ENCODE measurements at regions not wholly inside any gene's neighbourhood (a gene's known extent, or its start where the extent isn't known, plus 50 kb on each side); places are given as distances from the start of the nearest gene placed in this dataset.

GRCh38 chr18:56286775-56287325 is 351.5 kb downstream of the TXNL1 start:
- no peak overlapping the region for H3K27ac ChIP-seq (ENCODE audit: extremely low read depth, low read depth, low read length)
- no peak overlapping the region for H3K4me3 ChIP-seq (ENCODE audit: low read depth, low read length)
- POLR2A ChIA-PET = no interaction called here
- H3K4me1 ChIP-seq (ENCODE audit: control insufficient read depth, insufficient read depth, low read length) = no peaks in the 10 kb centered on the region
- CTCF ChIA-PET = no interaction called here
- TF ChIP-seq ZNF670 (tag by site-specific recombination; IDR thresholded peaks at IDR 0.05; ENCODE audit: low read depth) (no peak), SP7 (tag by site-specific recombination; IDR thresholded peaks at IDR 0.05) (no peak), HOXC10 (CRISPR knock-in tag; IDR thresholded peaks at IDR 0.05) (no peak), ZBTB10 (tag by site-specific recombination; IDR thresholded peaks at IDR 0.05) (no peak), IKZF3 (tag by site-specific recombination; IDR thresholded peaks at IDR 0.05) (no peak), HOXD13 (CRISPR knock-in tag; IDR thresholded peaks at IDR 0.05; ENCODE audit: borderline replicate concordance) (no peak), ZFHX2 (tag by site-specific recombination; conservative IDR thresholded peaks at IDR 0.05) (no peak), ZNF776 (tag by site-specific recombination; IDR thresholded peaks at IDR 0.05; ENCODE audit: borderline replicate concordance) (no peak), ZNF624 (tag by site-specific recombination; IDR thresholded peaks at IDR 0.05) (no peak), ZBTB21 (tag by site-specific recombination; IDR thresholded peaks at IDR 0.05) (no peak), WT1 (tag by site-specific recombination; IDR thresholded peaks at IDR 0.05) (no peak), ZNF26 (tag by site-specific recombination; IDR thresholded peaks at IDR 0.05) (no peak), SP2 (tag by site-specific recombination; IDR thresholded peaks at IDR 0.05) (no peak), ZNF274 (IDR thresholded peaks at IDR 0.05; ENCODE audit: low read length) (no peak), ZNF274 (tag by site-specific recombination; IDR thresholded peaks at IDR 0.05; ENCODE audit: borderline replicate concordance) (no peak), ZNF488 (tag by site-specific recombination; IDR thresholded peaks at IDR 0.05) (no peak), ZBTB20 (tag by site-specific recombination; IDR thresholded peaks at IDR 0.05) (no peak), ZNF16 (tag by site-specific recombination; IDR thresholded peaks at IDR 0.05; ENCODE audit: low read depth) (no peak), TCF7L2 (IDR thresholded peaks at IDR 0.05; ENCODE audit: borderline replicate concordance, low read depth, low read length) (no peak)
- H3K36me3 ChIP-seq (ENCODE audit: control insufficient read depth in 2 of 2, insufficient read depth in 1 of 2, low read length in 2 of 2) = no peaks in the 10 kb centered on the region
- H3K9me3 ChIP-seq (ENCODE audit: control insufficient read depth, insufficient read depth, low read depth, low read length) = no peaks in the 10 kb centered on the region

GRCh38 chr18:56285387-56286065 is 352.9 kb downstream of the TXNL1 start:
- ChIA-PET CTCF (no interaction called here), POLR2A (no interaction called here)
- Histone ChIP-seq H3K36me3 (ENCODE audit: control insufficient read depth in 2 of 2, insufficient read depth in 1 of 2, low read length in 2 of 2) (no peaks in the 10 kb centered on the region), H3K9me3 (ENCODE audit: control insufficient read depth, insufficient read depth, low read depth, low read length) (no peaks in the 10 kb centered on the region), H3K4me3 (ENCODE audit: low read depth, low read length) (no peak overlapping the region), H3K4me1 (ENCODE audit: control insufficient read depth, insufficient read depth, low read length) (no peaks in the 10 kb centered on the region), H3K27ac (ENCODE audit: extremely low read depth, low read depth, low read length) (no peak overlapping the region)
- TF ChIP-seq PRDM10 (tag by site-specific recombination; IDR thresholded peaks at IDR 0.05) = no peak
- no peak for TF ChIP-seq ZNF280C (tag by site-specific recombination; IDR thresholded peaks at IDR 0.05)
- TF ChIP-seq ZNF645 (tag by site-specific recombination; IDR thresholded peaks at IDR 0.05) = no peak
- no peak for TF ChIP-seq ZBTB7A (tag by site-specific recombination; IDR thresholded peaks at IDR 0.05; ENCODE audit: low read depth)
